ENCODE measurements at regions not wholly inside any gene's neighbourhood (a gene's known extent, or its start where the extent isn't known, plus 50 kb on each side); places are given as distances from the start of the nearest gene placed in this dataset.

- DNase-seq (ENCODE audit: low read depth): no peak
These were observed 199.1 kb upstream of the SLC14A2 start for GRCh38 chr18:45416168-45416567.

GRCh38 chr18:45417392-45417791 lies 197.9 kb upstream of the SLC14A2 start:
- no peak for DNase-seq (ENCODE audit: low read depth)

GRCh38 chr18:45423659-45424058 lies 191.6 kb upstream of the SLC14A2 start:
- no peak for DNase-seq (ENCODE audit: low read depth)

- no peak for DNase-seq (ENCODE audit: low read depth)
These were observed 185.2 kb upstream of the SLC14A2 start for GRCh38 chr18:45430041-45430440.

GRCh38 chr18:45435810-45436209 lies 179.5 kb upstream of the SLC14A2 start:
- DNase-seq (ENCODE audit: low read depth): no peak

GRCh38 chr18:45437366-45437765 lies 177.9 kb upstream of the SLC14A2 start:
- DNase-seq (ENCODE audit: low read depth): no peak

GRCh38 chr18:45439851-45440645 lies 175.2 kb upstream of the SLC14A2 start:
- no peak for DNase-seq (ENCODE audit: low read depth)

GRCh38 chr18:45441110-45441847 lies 174.0 kb upstream of the SLC14A2 start:
- peak; percentile 45 for DNase-seq (ENCODE audit: low read depth)

GRCh38 chr18:45444040-45444439 lies 171.2 kb upstream of the SLC14A2 start:
- DNase-seq (ENCODE audit: low read depth): no peak

- DNase-seq (ENCODE audit: low read depth): no peak
These were observed 167.7 kb upstream of the SLC14A2 start for GRCh38 chr18:45447355-45448265.

GRCh38 chr18:45448871-45449270 lies 166.4 kb upstream of the SLC14A2 start:
- DNase-seq (ENCODE audit: low read depth): no peak

- DNase-seq (ENCODE audit: low read depth): no peak
These were observed 165.7 kb upstream of the SLC14A2 start for GRCh38 chr18:45449418-45450227.

GRCh38 chr18:45456090-45457021 lies 158.9 kb upstream of the SLC14A2 start:
- no peak for DNase-seq (ENCODE audit: low read depth)

GRCh38 chr18:45458033-45458432 lies 157.2 kb upstream of the SLC14A2 start:
- no peak for DNase-seq (ENCODE audit: low read depth)

- DNase-seq (ENCODE audit: low read depth): no peak
These were observed 153.1 kb upstream of the SLC14A2 start for GRCh38 chr18:45462179-45462578.

- no peak for DNase-seq (ENCODE audit: low read depth)
These were observed 151.8 kb upstream of the SLC14A2 start for GRCh38 chr18:45463451-45463850.

- DNase-seq (ENCODE audit: low read depth): no peak
These were observed 150.7 kb upstream of the SLC14A2 start for GRCh38 chr18:45464619-45465018.

- DNase-seq (ENCODE audit: low read depth): peak; percentile 58
These were observed 148.0 kb upstream of the SLC14A2 start for GRCh38 chr18:45467293-45467692.

- no peak for DNase-seq (ENCODE audit: low read depth)
These were observed 147.3 kb upstream of the SLC14A2 start for GRCh38 chr18:45467945-45468344.

- DNase-seq (ENCODE audit: low read depth): no peak
These were observed 136.4 kb upstream of the SLC14A2 start for GRCh38 chr18:45478889-45479288.
